Posterior cingulate gyrus (tissue), 11 donors: ENCODE measurements at regions not wholly inside any gene's neighbourhood (a gene's known extent, or its start where the extent isn't known, plus 50 kb on each side); places are given as distances from the start of the nearest gene placed in this dataset.
"Not testable (repeated sequence)": the region's sequence is repeated elsewhere in the genome, so short reads cannot be mapped to it uniquely, and the experiment has no call there.

ENCODE experiments used
- DNase-seq, 10 donors: peaks; one replicate each; pipeline versions ENCODE4 v3.0.0 to v3.0.0-alpha.2; 2020 to 2021; ENCODE audit warnings: mixed read lengths in 3 of 10
- intact Hi-C: fragments of 100-400 bp; cut with DNase I; formaldehyde crosslinking; loops from one replicate; pipeline ENCODE4 v1.15.1; 2023

GRCh38 chr2:75328156-75328555 lies 128.8 kb upstream of the TACR1 start:
- DNase-seq: no peak
- intact Hi-C loops: no loop called here

GRCh38 chr2:75327334-75327733 lies 128.0 kb upstream of the TACR1 start:
- intact Hi-C loops: no loop called here
- DNase-seq: no peak

- intact Hi-C loops: no loop called here
- no peak for DNase-seq
Observed at GRCh38 chr2:75326645-75327044, 127.3 kb upstream of the TACR1 start.

GRCh38 chr2:75325594-75325993 lies 126.3 kb upstream of the TACR1 start:
- DNase-seq: no peak
- intact Hi-C loops: no loop called here

GRCh38 chr2:75324861-75325284 lies 125.6 kb upstream of the TACR1 start:
- intact Hi-C loops: no loop called here
- no peak for DNase-seq

GRCh38 chr2:75324141-75324540 lies 124.8 kb upstream of the TACR1 start:
- intact Hi-C loops: no loop called here
- DNase-seq: no peak

GRCh38 chr2:75321599-75321922 lies 122.2 kb upstream of the TACR1 start:
- intact Hi-C loops: no loop called here
- no peak for DNase-seq

GRCh38 chr2:75320898-75321598 lies 121.7 kb upstream of the TACR1 start:
- DNase-seq: no peak
- intact Hi-C loops: no loop called here

- no peak for DNase-seq
- intact Hi-C loops: no loop called here
Observed at GRCh38 chr2:75319951-75320350, 120.6 kb upstream of the TACR1 start.

GRCh38 chr2:75317802-75318201 lies 118.5 kb upstream of the TACR1 start:
- intact Hi-C loops: no loop called here
- no peak for DNase-seq

- intact Hi-C loops: no loop called here
- DNase-seq: no peak
Observed at GRCh38 chr2:75317316-75317715, 118.0 kb upstream of the TACR1 start.

GRCh38 chr2:75315436-75315835 lies 116.1 kb upstream of the TACR1 start:
- DNase-seq: no peak
- intact Hi-C loops: no loop called here

GRCh38 chr2:75311993-75312392 lies 112.7 kb upstream of the TACR1 start:
- intact Hi-C loops: no loop called here
- no peak for DNase-seq

- intact Hi-C loops: no loop called here
- DNase-seq: no peak
Observed at GRCh38 chr2:75311521-75311920, 112.2 kb upstream of the TACR1 start.

- intact Hi-C loops: no loop called here
- no peak for DNase-seq
Observed at GRCh38 chr2:75310876-75311275, 111.6 kb upstream of the TACR1 start.

GRCh38 chr2:75309596-75310463 lies 110.5 kb upstream of the TACR1 start:
- intact Hi-C loops: no loop called here
- DNase-seq: no peak

GRCh38 chr2:75303227-75303626 lies 103.9 kb upstream of the TACR1 start:
- no peak for DNase-seq
- intact Hi-C loops: no loop called here

GRCh38 chr2:75294362-75294761 lies 95.0 kb upstream of the TACR1 start:
- intact Hi-C loops: no loop called here
- DNase-seq: no peak

GRCh38 chr2:75292826-75293225 lies 93.5 kb upstream of the TACR1 start:
- intact Hi-C loops: no loop called here
- DNase-seq: no peak

GRCh38 chr2:75290600-75291150 lies 91.4 kb upstream of the TACR1 start:
- intact Hi-C loops: no loop called here

GRCh38 chr2:75289771-75290170 lies 90.5 kb upstream of the TACR1 start:
- DNase-seq: no peak
- intact Hi-C loops: no loop called here

More at GRCh38 chr2:75290600-75291150, 91.4 kb upstream of the TACR1 start:
- DNase-seq: peak in 1 of 10 donors; percentile 8

- intact Hi-C loops: not testable (repeated sequence)
Observed at GRCh38 chr2:75289178-75289577, 89.9 kb upstream of the TACR1 start.

More at GRCh38 chr2:75289178-75289577, 89.9 kb upstream of the TACR1 start:
- not testable (repeated sequence) for DNase-seq
